IMR-90 (cell line): ENCODE measurements at regions not wholly inside any gene's neighbourhood (a gene's known extent, or its start where the extent isn't known, plus 50 kb on each side); places are given as distances from the start of the nearest gene placed in this dataset.

ENCODE experiments used
- ATAC-seq: fragments of 200-7000 bp; cut with Tn5 transposase; 2 replicates; pipeline ENCODE4 v1.9.1; 2020; ENCODE audit warnings: low read depth, mild to moderate bottlenecking, moderate library complexity
- BruUV-seq: library from RNA; stranded (reverse); fragments of 400-500 nt; replicated peaks from 2 replicates; lab custom pipeline; 2021; lab: Mats Ljungman, UMichigan
- CTCF ChIA-PET: fragments of 300-600 bp; formaldehyde crosslinking; extraction: SDS; loops from one replicate; lab custom pipeline; 2021; ENCODE audit warnings: antibody characterized with exemption; lab: Yijun Ruan, JAX
- POLR2A ChIA-PET: fragments of 300-600 bp; sonication (Branson Sonifier 250); formaldehyde crosslinking; loops from one replicate; lab custom pipeline; 2022; ENCODE audit warnings: antibody characterized with exemption; ENCODE audit not compliant: unreplicated experiment; lab: Charles Lee
- DNase-seq: peaks from one replicate; pipeline ENCODE4 v3.0.0; 2013
- H2AFZ ChIP-seq: replicated peaks from 2 replicates; pipeline ENCODE3; 2013; ENCODE audit warnings: low read length, mild to moderate bottlenecking; ENCODE audit not compliant: poor library complexity
- H2AK5ac ChIP-seq: 2 replicates; pipeline ENCODE4 v1.6.1; 2013; ENCODE audit warnings: low read depth, low read length, inconsistent platforms
- H2AK9ac ChIP-seq: replicated peaks from 2 replicates; pipeline ENCODE3; 2013; ENCODE audit warnings: mild to moderate bottlenecking, low read depth, low read length, moderate library complexity; ENCODE audit not compliant: poor library complexity
- H2BK120ac ChIP-seq: 2 replicates; pipeline ENCODE4 v1.6.1; 2013; ENCODE audit warnings: low read depth, low read length, inconsistent platforms
- H2BK15ac ChIP-seq: 3 replicates; pipeline ENCODE4 v1.6.1; 2013; ENCODE audit warnings: low read depth, low read length, inconsistent platforms
- H2BK20ac ChIP-seq: 2 replicates; pipeline ENCODE4 v1.6.1; 2013; ENCODE audit warnings: low read depth, mild to moderate bottlenecking, inconsistent platforms, low read length, moderate library complexity
- H2BK5ac ChIP-seq: 2 replicates; pipeline ENCODE4 v1.6.1; 2013; ENCODE audit warnings: mild to moderate bottlenecking, low read depth, low read length, inconsistent platforms; ENCODE audit not compliant: poor library complexity, severe bottlenecking
- H3K14ac ChIP-seq: replicated peaks from 2 replicates; pipeline ENCODE4 v1.6.1; 2013; ENCODE audit warnings: low read depth, low read length, inconsistent platforms
- H3K18ac ChIP-seq: 2 replicates; pipeline ENCODE4 v1.6.1; 2013; ENCODE audit warnings: low read depth, low read length, control low read depth
- H3K23ac ChIP-seq: 2 replicates; pipeline ENCODE4 v1.6.1; 2013; ENCODE audit warnings: low read depth, low read length, inconsistent platforms
- H3K27ac ChIP-seq: 2 replicates; pipeline ENCODE4 v1.5.1; 2013; ENCODE audit warnings: mild to moderate bottlenecking, control low read depth, low read length; ENCODE audit not compliant: insufficient read depth
- H3K27me3 ChIP-seq: 2 replicates; pipeline ENCODE4 v1.6.1; 2013; ENCODE audit warnings: low read length; ENCODE audit not compliant: control insufficient read depth, insufficient read depth
- H3K36me3 ChIP-seq: 2 replicates; pipeline ENCODE4 v1.6.1; 2013; ENCODE audit warnings: low read length, mixed read lengths; ENCODE audit not compliant: control insufficient read depth, insufficient read depth
- H3K4ac ChIP-seq: 2 replicates; pipeline ENCODE4 v1.6.1; 2013; ENCODE audit warnings: low read depth, low read length, inconsistent platforms
- H3K4me1 ChIP-seq: 2 replicates; pipeline ENCODE4 v1.6.1; 2013; ENCODE audit warnings: low read length, mixed read lengths; ENCODE audit not compliant: control insufficient read depth, insufficient read depth
- H3K4me2 ChIP-seq: 2 replicates; pipeline ENCODE4 v1.6.1; 2013; ENCODE audit warnings: low read depth, mild to moderate bottlenecking, control low read depth, low read length, moderate library complexity
- H3K4me3 ChIP-seq: 2 replicates; pipeline ENCODE4 v1.5.1; 2013; ENCODE audit warnings: low read depth, mild to moderate bottlenecking, control low read depth, low read length, moderate library complexity; ENCODE audit not compliant: insufficient read depth
- H3K56ac ChIP-seq: 2 replicates; pipeline ENCODE4 v1.6.1; 2013; ENCODE audit warnings: low read length, inconsistent platforms; ENCODE audit not compliant: insufficient read depth; ENCODE audit errors: extremely low read depth
- H3K79me1 ChIP-seq, 2 experiments: 2 replicates each; pipeline ENCODE4 v1.6.1; 2013; ENCODE audit warnings: low read length in 2 of 2, inconsistent platforms in 1 of 2, low read depth in 1 of 2
- H3K9ac ChIP-seq: 2 replicates; pipeline ENCODE4 v1.6.1; 2013; ENCODE audit warnings: low read depth, low read length, control low read depth
- H3K9me1 ChIP-seq: 2 replicates; pipeline ENCODE4 v1.6.1; 2013; ENCODE audit warnings: low read length, inconsistent platforms; ENCODE audit not compliant: insufficient read depth
- H3K9me3 ChIP-seq: 2 replicates; pipeline ENCODE4 v1.6.1; 2013; ENCODE audit warnings: low read length; ENCODE audit not compliant: control insufficient read depth, insufficient read depth
- H4K20me1 ChIP-seq: 2 replicates; pipeline ENCODE4 v1.6.1; 2013; ENCODE audit warnings: low read length, inconsistent platforms; ENCODE audit not compliant: insufficient read depth
- H4K5ac ChIP-seq: 2 replicates; pipeline ENCODE4 v1.6.1; 2013; ENCODE audit warnings: mild to moderate bottlenecking, low read depth, low read length, control low read depth
- H4K8ac ChIP-seq, 2 experiments: 2 replicates each; pipeline ENCODE4 v1.6.1; 2013; ENCODE audit warnings: low read depth in 2 of 2, low read length in 2 of 2, control low read depth in 1 of 2, inconsistent platforms in 1 of 2
- H4K91ac ChIP-seq: 2 replicates; pipeline ENCODE4 v1.6.1; 2013; ENCODE audit warnings: low read depth, low read length, inconsistent platforms; ENCODE audit not compliant: insufficient read depth
- MAZ ChIP-seq: IDR thresholded peaks from 2 replicates; pipeline ENCODE4 v1.6.1; 2012; ENCODE audit warnings: low read depth, mild to moderate bottlenecking, low read length, improper control_type of control experiment, moderate library complexity, borderline replicate concordance
- WGBS, 2 experiments: methylation state at CpG; one replicate each; pipeline versions ENCODE4 v1.1.5 to v1.1.7; 2013; ENCODE audit warnings: missing lambda C conversion rate in 2 of 2; ENCODE audit not compliant: insufficient read length in 1 of 2; ENCODE audit errors: extremely low coverage in 2 of 2; 5-methylcytosine and 5-hydroxymethylcytosine counted together
- dilution Hi-C: fragments of 300-500 bp; cut with HindIII; formaldehyde crosslinking; loops from one replicate; pipeline ENCODE4 v1.14.3; 2018; ENCODE audit warnings: low sequenced_read_pairs; ENCODE audit not compliant: unreplicated experiment
- in situ Hi-C: fragments of 300-500 bp; cut with MboI; formaldehyde crosslinking; loops from 3 replicates; pipeline ENCODE4 v1.14.3; 2019; ENCODE audit warnings: low sequenced_read_pairs, inconsistent platforms, mixed read lengths
- intact Hi-C: fragments of 100-400 bp; cut with micrococcal nuclease; formaldehyde crosslinking; loops from 2 replicates; pipeline ENCODE4 v1.10.0; 2022

GRCh38 chr2:236417150-236417549 is 152.5 kb upstream of the ACKR3 start:
- in situ Hi-C loops: no loop called here
- dilution Hi-C loops: no loop called here

More at GRCh38 chr2:236417150-236417549, 152.5 kb upstream of the ACKR3 start:
- Histone ChIP-seq H3K56ac (no peak overlapping the region), H4K20me1 (no peaks in the 10 kb centered on the region), H3K27me3 (no peaks in the 10 kb centered on the region), H3K14ac (no peak overlapping the region), H3K9ac (no peak overlapping the region), H4K8ac (no peak overlapping the region), H3K79me1 (no peaks in the 10 kb centered on the region), H2AFZ (no peak overlapping the region), H2AK9ac (no peak overlapping the region), H3K4ac (no peak overlapping the region), H3K18ac (no peak overlapping the region), H3K27ac (no peak overlapping the region), H3K9me1 (no peaks in the 10 kb centered on the region), H2BK120ac (no peak overlapping the region), H4K5ac (no peak overlapping the region), H3K36me3 (no peaks in the 10 kb centered on the region), H3K9me3 (peaks cover 4% of the 10 kb centered on the region; the same call in 1 of the 2 replicates), H2BK15ac (no peak overlapping the region), H3K4me2 (no peak overlapping the region), H4K91ac (no peak overlapping the region), H2BK20ac (no peak overlapping the region), H3K23ac (no peak overlapping the region), H2BK5ac (no peak overlapping the region), H3K4me3 (no peak overlapping the region), H2AK5ac (no peak overlapping the region), H3K4me1 (no peaks in the 10 kb centered on the region)
- CTCF ChIA-PET: no interaction called here
- ATAC-seq: no peak
- POLR2A ChIA-PET: no interaction called here
- 47% methylated on average over 3 of the region's 6 CpGs; no CpG with 5 or more reads in 1 of the 2 experiments for WGBS, 2 experiments
- TF ChIP-seq MAZ: no peak
- intact Hi-C loops: no loop called here
- no TSS peak for BruUV-seq
- DNase-seq: no peak
